DMS153 (cell line): ENCODE measurements at regions not wholly inside any gene's neighbourhood (a gene's known extent, or its start where the extent isn't known, plus 50 kb on each side); places are given as distances from the start of the nearest gene placed in this dataset.

Experiments
- DNase-seq: peaks from one replicate; lab custom pipeline; 2025; lab: John Stamatoyannopoulos, UW

GRCh38 chr22:22037740-22038139 is 55.2 kb upstream of the TOP3B start:
- no peak for DNase-seq

DNA sequence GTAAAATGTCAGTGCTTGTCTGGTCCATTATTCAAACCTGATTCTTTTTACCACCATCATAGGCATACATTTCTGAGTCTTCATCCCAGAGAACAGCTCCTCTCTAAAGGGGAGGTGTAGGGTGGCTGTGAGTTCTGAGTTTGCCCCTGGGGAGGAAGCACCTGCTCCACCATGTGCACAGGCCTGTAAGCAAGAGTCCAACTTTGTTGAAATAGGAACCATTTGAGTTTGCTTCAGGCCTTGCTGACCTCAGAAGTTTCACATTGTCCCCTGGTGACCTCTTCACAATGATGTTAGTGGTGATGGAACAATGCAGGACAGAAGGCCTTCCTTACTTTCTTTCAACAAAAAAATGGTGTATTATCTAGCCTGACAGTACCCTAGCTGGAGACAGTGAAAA is 54.6 kb upstream of the TOP3B start:
- no peak for DNase-seq

DNA sequence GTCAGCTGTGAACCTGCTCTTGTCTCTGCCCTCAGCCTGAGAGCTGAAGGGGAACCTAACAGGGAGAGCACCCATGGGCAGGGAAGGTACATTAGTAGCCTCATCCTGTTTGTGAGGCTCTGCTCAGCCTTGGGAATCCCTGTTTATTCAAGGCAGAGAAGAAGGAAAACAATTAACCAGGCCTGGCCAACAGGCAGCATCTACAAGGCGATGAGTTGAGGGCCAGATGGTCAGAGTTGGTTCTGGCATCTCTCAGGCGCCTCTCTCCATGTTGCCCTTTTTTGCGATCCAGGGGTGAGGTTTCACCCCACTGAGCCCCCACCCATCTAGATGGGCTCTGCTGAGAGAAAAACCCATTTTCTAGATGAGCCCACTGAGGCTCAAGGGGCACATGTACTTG is 54.0 kb upstream of the TOP3B start:
- no peak for DNase-seq

GRCh38 chr22:22035771-22036314 is 53.3 kb upstream of the TOP3B start:
- DNase-seq: no peak

DNA sequence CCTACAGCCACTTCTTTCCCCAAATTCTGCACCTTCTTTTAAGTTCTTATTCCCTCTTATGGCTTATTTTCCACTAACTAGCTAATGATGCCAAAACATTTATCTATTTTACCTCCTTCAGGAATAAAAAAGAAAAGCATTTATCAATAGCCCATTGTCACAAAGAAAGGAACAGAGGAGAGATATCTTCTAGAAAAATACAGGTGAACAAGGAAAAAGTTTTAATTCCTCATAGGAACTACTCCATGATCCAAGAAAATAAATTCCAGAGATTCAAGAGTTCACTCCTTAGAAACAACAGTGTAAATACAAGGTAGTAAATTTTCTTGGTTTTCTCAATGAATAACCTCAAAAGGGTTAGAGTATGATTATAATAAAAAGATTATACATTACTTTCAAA is 52.6 kb upstream of the TOP3B start:
- DNase-seq: no peak

DNA sequence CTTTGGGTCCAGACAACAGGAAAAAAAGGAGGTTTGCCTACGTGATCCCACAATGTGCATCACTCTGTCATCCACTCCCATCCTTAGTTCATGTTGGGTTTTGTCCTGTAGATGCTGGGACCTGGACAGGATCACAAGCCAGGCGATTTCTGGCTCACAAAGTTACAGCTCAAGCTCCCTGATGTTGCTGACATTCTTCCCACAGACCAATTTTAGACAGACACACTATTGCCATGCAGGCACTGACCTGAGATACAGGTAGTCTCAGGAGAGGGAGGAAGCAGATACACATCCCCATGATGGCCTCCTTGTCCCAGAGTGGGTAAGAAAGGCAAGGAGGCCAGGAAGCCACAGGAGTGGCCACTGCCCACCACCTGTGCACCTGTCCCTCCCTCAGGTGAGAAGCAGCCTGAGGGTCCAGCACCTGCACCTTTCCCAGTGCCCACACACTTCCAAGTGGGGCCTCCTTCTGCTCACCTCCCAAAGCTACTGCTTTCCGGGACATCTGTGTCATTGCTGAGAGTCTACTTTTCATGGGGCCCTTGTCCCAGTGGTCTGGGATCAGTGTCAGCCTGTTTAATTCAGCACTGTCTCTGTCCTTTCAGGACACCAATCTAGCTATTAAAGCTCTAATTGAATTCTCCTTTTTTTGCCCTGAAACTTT is 52.0 kb upstream of the TOP3B start:
- no peak for DNase-seq

DNA sequence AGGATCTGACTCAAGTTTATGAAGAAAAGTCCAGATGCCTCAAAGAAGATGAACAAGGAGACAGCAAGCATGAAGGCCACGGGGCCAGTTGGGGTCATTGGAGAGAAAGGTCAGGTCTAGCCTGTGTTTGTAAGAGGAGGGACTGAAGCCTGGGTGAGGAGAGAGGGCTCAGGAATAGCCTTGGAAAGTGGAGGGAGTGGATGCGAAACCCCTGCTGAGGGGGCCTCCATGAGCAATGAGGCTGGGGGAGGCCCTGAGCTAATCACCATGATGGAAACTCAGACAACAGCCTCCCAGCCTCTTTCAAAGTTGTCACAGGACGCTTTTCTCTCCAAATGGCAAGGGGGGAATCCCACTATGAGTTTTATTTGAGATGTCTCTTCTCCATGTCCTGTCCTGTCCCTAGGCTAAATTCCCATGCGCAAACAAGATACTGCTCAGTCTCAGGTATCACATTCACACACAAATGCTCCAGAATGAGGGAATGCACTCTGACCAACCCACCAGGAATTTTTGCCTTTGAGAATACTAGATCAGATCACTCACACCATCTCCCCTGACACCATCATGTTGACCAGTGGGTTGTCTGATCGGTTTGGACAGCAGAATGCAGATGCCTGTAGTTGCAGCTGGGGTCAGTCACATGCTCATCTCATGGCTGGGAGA is 51.3 kb upstream of the TOP3B start:
- no peak for DNase-seq

GRCh38 chr22:22032906-22033802 is 50.6 kb upstream of the TOP3B start:
- DNase-seq: no peak

DNA sequence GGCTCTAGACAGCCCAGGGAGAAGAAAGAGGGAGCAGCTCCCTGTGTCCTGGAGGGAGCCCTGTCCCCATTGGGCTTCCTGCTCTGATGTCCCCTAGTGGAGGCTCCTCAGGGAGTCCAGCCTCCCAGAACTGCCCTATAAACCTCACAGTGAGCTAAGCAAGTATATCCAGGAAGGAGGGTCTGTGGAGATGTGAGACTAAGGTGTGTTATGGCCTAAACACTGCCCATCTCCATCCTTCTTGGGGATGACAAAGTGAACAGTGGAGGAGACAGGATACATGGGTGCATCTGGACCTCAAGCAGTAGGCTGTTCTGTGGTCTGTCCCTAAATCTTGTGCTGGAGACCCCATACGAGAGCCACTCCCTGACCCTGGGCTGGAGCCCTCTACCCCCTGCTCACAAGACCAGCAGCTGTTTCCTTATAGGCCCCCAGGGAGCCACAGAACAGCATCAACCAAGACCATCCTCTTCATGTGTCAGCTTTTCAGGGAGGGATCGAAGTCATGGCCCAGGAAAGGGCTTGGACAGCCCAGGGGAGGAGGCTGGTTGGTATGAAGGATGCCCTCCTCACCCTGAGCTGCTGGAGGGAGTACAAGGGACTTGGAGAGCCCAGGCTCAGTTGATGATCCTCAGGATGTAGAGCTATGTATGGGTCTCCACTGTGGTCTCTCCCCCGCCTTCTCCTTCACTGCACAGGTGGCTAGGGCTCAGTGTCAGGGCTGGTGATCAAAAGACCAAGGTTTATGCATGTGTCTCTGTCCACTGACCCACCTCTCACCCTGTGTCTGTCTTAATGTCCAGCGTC is 49.7 kb upstream of the TOP3B start:
- no peak for DNase-seq
